ENCODE measurements at regions not wholly inside any gene's neighbourhood (a gene's known extent, or its start where the extent isn't known, plus 50 kb on each side); places are given as distances from the start of the nearest gene placed in this dataset.

DNA sequence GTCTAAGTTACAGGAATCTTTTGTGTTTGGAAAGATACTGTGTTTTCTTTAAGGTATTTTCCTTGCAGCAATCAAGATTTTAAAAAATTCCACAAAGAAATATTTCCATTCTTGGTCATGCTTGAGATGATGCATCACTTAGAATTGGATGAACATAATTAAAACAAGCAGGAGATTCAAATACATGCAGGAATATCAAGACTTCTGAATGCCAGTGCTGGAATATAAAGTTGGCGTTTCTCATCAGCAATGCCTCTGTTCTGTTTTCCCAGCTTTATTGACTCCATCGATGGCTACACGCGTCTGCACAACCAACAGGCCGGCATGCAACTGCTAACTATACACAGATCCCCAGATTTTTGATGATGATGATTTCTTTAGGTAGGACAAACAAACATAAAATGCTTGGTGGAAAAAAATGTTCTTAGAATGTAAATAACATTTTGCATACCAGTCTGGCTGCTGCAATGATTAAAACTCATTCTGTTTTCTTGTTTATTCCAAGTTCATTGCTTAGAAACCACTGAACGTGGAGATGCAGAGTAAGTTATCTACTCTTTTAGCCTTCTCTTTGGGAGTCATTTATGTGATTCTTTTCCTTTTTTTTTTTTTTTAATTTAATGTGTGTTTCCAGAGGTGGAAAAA lies 91.3 kb upstream of the FAM171A1 start:
- no peak for ATAC-seq
- no peaks in the 10 kb centered on the region for H3K9me3 Mint-ChIP-seq
- no peaks in the 10 kb centered on the region for H3K4me1 Mint-ChIP-seq
- H3K27ac Mint-ChIP-seq: no peak overlapping the region
- H3K36me3 Mint-ChIP-seq: no peaks in the 10 kb centered on the region
- H3K27me3 Mint-ChIP-seq: peaks cover 5% of the 10 kb centered on the region
- no peak overlapping the region for H3K4me3 Mint-ChIP-seq

DNA sequence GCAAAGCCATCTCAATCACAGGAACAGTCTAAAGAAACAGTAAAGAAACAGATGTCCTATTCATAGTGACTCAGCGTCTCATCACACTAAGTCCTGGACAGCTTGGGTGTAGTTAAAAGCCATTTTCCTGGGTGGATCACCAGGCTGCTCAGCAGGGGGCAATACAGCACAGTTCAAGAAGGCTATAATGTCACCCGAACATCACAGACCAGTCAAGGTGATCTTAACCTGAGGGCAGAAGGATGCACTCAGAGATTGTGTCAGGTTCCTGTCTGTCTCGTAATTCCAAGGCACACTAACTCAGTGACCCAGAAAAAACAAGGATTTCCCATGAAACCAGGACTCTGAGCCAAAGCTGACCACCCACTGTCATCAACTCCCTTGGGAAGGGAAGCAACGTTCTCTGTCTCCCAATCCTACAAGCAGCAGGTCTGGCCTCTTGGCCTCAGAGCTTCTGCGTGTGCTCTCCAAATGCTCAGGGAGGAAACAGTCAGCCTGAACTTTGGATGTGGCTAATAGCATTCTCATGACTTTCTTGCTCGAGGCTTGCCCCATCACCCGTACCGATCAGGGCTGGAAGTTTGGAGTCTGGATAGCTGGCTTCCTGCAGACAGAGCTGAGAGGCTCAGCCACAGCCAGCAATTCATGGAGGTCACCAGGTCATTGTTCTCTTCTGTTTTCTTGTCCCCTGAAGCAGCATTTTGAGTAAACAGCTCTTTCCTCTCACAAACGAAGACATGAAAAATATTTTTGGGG lies 90.4 kb upstream of the FAM171A1 start:
- Mint-ChIP-seq H3K27me3 (peaks cover 12% of the 10 kb centered on the region), H3K4me1 (no peaks in the 10 kb centered on the region), H3K4me3 (no peak overlapping the region), H3K27ac (no peak overlapping the region), H3K9me3 (no peaks in the 10 kb centered on the region), H3K36me3 (no peaks in the 10 kb centered on the region)
- ATAC-seq: no peak

DNA sequence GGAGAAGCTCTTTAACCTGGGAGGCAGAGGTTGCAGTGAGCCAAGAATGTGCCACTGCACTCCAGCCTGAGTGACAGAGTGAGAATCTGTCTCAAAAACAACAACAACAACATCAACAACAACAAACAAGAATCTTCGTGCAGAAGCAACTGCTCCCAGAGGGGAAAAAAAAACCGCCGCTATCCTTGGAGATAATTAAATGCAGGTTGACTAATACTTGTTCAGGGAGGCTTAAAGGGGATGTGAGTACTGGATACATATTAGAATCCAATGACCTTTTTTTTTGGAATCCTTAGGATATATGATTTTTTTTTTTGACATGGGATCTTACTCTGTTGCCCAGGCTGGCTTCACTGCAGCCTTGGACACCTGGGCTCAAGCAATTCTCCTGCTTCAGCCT lies 89.6 kb upstream of the FAM171A1 start:
- Mint-ChIP-seq H3K9me3 (no peaks in the 10 kb centered on the region), H3K36me3 (no peaks in the 10 kb centered on the region), H3K4me3 (no peak overlapping the region), H3K27ac (no peak overlapping the region), H3K4me1 (no peaks in the 10 kb centered on the region), H3K27me3 (peaks cover 12% of the 10 kb centered on the region)
- no peak for ATAC-seq

DNA sequence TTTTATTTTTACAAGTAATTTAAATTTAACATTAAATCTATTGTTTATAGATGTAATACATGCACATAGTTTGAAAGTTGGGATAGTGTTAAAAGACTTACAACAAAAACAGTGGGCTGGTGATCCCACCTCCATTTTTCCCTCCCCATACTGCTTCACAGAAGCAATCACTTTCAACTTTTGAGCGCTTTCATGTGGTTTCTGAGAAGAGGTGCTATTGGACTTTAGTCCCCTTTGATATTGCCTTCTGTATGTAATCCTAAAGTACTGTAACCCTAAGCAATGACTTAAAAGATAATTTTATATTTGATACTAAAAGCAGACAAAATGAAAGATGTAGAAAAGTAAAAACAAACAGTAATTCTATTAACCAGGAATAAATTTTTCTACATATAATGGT lies 88.1 kb upstream of the FAM171A1 start:
- no peaks in the 10 kb centered on the region for H3K36me3 Mint-ChIP-seq
- H3K4me3 Mint-ChIP-seq: no peak overlapping the region
- ATAC-seq: no peak
- no peak overlapping the region for H3K27ac Mint-ChIP-seq
- no peaks in the 10 kb centered on the region for H3K9me3 Mint-ChIP-seq
- H3K27me3 Mint-ChIP-seq: peaks cover 12% of the 10 kb centered on the region
- no peaks in the 10 kb centered on the region for H3K4me1 Mint-ChIP-seq

DNA sequence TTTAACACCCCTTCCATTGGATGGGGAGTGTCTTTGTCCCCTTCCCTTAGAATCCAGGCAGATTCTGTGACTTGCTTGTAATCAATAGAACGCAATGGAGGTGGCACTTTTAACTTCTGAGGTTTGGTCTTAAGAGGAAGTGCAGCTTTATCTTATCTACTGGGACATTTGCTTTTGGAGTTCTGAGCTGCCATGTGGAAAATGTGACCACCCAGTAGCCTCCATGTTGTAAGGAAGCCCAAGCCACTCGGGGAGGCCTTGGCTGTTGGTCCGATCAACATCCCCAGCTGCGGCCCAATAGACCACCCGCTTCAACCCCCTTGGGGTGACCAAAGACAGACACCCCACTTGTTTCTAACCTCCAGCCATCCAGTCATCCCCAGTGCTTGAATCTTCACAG lies 86.3 kb upstream of the FAM171A1 start:
- Mint-ChIP-seq H3K27me3 (peaks cover 16% of the 10 kb centered on the region), H3K4me1 (no peaks in the 10 kb centered on the region), H3K27ac (no peak overlapping the region), H3K4me3 (no peak overlapping the region), H3K9me3 (no peaks in the 10 kb centered on the region), H3K36me3 (no peaks in the 10 kb centered on the region)
- ATAC-seq: no peak

DNA sequence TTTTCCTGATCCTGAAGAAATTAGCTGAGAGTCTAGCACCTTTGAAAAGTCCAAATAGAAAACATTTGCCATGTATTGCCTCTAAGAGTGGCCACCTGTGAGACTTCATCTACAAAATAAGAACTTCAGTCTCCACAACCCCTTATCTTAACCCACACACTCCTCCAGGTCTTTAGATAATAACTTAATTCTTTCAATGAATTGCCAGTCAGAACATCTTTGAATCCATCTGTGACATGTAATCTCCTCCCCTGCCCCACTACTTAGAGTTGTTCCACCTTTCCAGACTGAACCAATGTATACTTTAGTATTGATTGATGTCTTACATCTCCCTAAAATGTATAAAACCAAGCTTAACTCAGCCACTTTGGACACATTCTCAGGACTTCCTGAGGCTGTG lies 84.4 kb upstream of the FAM171A1 start:
- Mint-ChIP-seq H3K27me3 (peaks cover 24% of the 10 kb centered on the region), H3K9me3 (no peaks in the 10 kb centered on the region), H3K4me3 (no peak overlapping the region), H3K27ac (no peak overlapping the region), H3K4me1 (no peaks in the 10 kb centered on the region), H3K36me3 (no peaks in the 10 kb centered on the region)
- ATAC-seq: no peak

DNA sequence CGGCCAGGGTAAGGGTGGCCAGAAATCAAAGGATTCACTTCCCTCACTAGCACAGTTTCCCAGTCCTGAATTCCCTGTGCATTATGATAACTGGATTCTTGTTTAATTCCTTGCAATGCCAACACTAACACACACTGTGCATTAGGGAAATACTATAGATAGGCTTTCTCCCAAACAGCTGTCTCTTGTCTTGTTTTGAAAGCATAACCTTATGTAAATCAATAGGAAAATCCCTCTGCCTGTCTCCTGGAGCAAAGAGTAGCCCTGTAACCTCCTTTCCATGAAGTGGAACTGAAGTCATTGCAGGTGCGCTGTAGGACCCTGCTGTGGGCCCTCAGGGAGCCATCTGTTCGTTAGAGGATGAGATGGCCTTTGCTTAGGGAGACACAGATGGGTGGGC lies 82.8 kb upstream of the FAM171A1 start:
- no peak overlapping the region for H3K4me3 Mint-ChIP-seq
- no peaks in the 10 kb centered on the region for H3K4me1 Mint-ChIP-seq
- no peaks in the 10 kb centered on the region for H3K36me3 Mint-ChIP-seq
- no peak for ATAC-seq
- peaks cover 24% of the 10 kb centered on the region for H3K27me3 Mint-ChIP-seq
- no peaks in the 10 kb centered on the region for H3K9me3 Mint-ChIP-seq
- no peak overlapping the region for H3K27ac Mint-ChIP-seq

DNA sequence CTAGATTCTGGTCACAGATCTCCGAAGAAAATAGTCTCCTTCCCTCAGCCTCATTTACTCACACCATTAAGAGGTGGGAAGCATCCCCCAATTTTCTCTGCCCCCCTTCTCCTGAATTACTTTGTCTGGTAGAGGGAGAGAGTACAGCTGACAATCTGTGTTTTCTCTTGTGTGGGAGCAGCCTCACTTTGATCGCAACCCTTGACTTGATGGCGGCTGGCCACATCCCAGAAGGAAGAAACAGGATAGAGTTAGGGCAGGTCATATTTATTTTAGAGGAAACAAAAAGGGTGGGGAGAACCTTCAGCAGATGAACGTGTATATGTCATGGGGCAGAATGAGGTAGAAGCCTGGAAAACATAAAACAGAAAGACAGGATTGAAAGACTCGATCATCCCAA lies 82.4 kb upstream of the FAM171A1 start:
- H3K27me3 Mint-ChIP-seq: peaks cover 24% of the 10 kb centered on the region
- no peaks in the 10 kb centered on the region for H3K36me3 Mint-ChIP-seq
- no peak overlapping the region for H3K4me3 Mint-ChIP-seq
- H3K27ac Mint-ChIP-seq: no peak overlapping the region
- H3K4me1 Mint-ChIP-seq: no peaks in the 10 kb centered on the region
- ATAC-seq: no peak
- no peaks in the 10 kb centered on the region for H3K9me3 Mint-ChIP-seq

DNA sequence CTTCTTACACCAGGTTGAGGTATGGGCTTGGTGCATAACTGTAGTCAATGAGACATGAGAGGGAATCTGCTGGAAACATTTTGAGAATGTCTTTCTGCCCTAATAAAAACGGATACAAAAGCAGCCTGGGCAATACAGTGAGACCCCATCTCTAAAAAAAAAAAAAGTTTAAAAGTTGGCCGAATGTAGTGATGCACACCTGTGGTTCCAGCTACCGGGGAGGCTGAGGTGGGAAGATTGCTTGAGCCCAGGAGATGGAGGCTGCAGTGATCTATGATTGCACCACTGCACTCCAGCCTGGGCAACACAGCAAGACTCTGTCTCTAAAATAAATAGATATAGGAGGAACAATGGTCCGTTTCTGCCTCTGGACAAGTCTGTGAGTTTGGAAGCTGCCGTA lies 81.5 kb upstream of the FAM171A1 start:
- ATAC-seq: no peak
- no peak overlapping the region for H3K27ac Mint-ChIP-seq
- H3K4me1 Mint-ChIP-seq: no peaks in the 10 kb centered on the region
- H3K9me3 Mint-ChIP-seq: no peaks in the 10 kb centered on the region
- H3K27me3 Mint-ChIP-seq: peaks cover 21% of the 10 kb centered on the region
- H3K36me3 Mint-ChIP-seq: no peaks in the 10 kb centered on the region
- H3K4me3 Mint-ChIP-seq: no peak overlapping the region

DNA sequence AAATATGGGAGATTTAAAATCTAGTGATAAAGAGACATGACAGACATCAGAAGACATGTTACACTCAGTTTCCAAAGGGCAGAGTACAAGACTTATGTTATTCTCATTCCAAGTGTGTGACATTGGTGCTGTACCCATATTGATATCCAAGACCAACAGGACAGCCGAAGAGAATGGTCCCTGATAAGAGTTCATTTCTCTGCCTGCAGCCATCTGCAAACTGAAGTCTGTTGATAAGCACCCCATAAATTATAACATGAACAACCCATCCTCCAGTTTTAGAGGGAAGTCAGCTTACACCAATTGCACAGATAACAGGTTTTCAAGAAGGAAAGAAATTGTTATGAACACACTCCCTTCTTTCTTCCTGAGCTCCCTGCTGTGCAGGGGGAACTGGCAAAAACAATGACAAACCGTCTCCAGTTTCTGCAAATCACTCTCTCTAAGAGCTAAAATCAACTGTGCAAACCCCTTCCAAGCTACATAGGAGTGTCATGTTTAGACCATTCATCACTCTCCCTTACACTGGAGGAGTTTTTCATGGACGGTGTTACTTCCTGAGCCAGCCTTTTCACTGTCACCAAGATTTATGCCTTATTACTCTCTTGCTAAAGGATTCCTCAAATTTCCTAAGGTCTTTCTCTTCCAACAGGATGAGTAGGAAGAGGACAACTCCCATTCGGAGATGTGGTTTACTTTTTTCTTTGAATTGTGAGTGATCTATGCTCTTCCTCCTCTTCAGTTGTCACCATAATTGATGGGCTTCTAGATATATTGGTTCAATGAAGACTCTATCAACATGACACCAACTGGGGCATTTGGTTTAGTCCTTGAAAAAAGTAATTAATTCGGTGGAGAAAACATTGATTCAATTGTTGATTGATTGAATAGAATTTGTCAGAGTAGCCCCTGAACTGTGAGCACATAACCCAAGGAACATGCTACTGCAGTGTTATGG lies 80.3 kb upstream of the FAM171A1 start:
- Mint-ChIP-seq H3K27ac (no peak overlapping the region), H3K4me1 (no peaks in the 10 kb centered on the region), H3K36me3 (no peaks in the 10 kb centered on the region), H3K27me3 (peaks cover 12% of the 10 kb centered on the region), H3K4me3 (no peak overlapping the region), H3K9me3 (no peaks in the 10 kb centered on the region)
- no peak for ATAC-seq

DNA sequence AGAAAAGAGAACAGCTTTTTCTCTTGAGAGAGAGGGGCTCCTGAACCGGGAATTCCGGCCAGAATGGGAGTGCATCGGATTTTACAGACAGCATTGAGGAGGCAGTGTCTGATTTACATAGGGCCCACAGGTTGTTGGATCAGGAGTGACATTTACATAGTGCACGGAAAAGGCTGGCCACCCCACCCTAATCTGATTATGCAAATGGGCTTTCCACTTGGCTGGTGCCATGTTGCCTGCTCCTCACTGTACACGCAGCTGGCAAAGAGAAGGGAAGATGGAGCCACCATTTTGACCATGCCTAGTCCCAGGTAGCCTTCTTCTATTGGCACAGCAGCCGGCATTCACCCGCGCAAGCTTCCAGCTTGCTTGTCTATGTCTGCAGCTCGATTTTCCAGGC lies 77.5 kb upstream of the FAM171A1 start:
- Mint-ChIP-seq H3K4me3 (no peak overlapping the region), H3K4me1 (no peaks in the 10 kb centered on the region), H3K27ac (no peak overlapping the region), H3K36me3 (no peaks in the 10 kb centered on the region), H3K27me3 (peaks cover 12% of the 10 kb centered on the region), H3K9me3 (no peaks in the 10 kb centered on the region)
- no peak for ATAC-seq

DNA sequence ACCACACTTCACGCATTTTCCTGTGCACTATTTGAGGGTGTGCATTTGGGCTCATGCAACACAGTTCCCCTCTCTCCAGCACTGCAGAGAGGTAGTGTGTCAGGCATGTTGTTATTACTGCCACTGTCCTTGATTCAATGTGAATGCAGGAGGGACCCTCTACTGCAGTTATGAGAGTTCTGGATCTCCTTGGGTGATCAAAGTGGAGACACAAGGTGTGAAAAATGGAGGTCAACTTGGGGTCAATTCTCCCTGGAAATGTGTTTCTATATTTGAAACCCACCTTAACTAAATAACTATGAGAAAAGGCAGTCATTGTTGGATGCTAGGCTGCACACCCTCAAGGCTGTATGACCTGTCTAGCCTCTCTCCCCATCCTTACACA lies 73.9 kb upstream of the FAM171A1 start:
- no peak overlapping the region for H3K27ac Mint-ChIP-seq
- ATAC-seq: no peak
- H3K36me3 Mint-ChIP-seq: no peaks in the 10 kb centered on the region
- H3K9me3 Mint-ChIP-seq: no peaks in the 10 kb centered on the region
- H3K27me3 Mint-ChIP-seq: peaks cover 8% of the 10 kb centered on the region
- H3K4me3 Mint-ChIP-seq: no peak overlapping the region
- H3K4me1 Mint-ChIP-seq: no peaks in the 10 kb centered on the region

DNA sequence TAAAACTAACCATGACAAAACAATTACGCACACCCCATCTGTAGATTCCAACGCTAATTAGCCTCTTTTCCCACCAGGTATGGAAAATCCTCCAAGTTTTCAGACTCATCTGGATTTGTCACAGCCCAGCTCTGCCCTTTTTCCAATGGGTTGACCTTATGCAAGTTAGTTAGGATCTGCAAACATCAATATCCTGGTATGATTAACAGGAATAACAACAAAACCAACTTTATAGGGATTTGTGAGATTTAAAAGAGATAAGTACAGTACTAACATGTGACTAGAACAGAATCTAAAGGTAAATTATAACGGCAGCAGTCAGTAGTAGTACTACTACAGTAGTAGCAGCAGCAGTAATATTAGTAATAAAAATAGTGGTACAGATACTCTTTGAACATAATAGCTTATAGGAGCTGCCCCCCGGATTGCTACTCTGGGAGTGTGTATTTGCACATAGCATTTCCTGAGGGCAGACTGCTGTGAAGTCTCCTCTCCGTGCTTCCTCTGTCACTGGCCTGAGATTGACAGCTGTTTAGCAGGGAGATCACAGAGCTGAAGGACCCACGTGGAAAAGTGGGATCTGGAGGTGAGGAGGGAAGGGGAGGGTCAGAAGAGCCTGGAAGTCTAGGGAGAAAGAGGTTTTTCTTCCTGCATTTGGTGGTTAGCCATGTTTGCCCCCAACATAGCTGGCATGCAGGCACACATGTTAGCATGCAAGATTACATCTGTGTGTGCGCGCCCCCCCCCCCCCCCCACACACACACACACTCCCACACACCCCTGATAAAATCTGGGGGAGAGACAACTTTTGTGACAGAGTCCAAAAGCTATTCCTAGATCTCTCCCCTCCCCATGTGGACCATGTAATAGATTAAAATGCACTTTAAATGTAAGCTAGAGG lies 73.3 kb upstream of the FAM171A1 start:
- Mint-ChIP-seq H3K4me1 (peaks cover 4% of the 10 kb centered on the region), H3K27me3 (peaks cover 14% of the 10 kb centered on the region), H3K27ac (no peak overlapping the region), H3K36me3 (no peaks in the 10 kb centered on the region), H3K9me3 (no peaks in the 10 kb centered on the region), H3K4me3 (no peak overlapping the region)
- ATAC-seq: no peak

DNA sequence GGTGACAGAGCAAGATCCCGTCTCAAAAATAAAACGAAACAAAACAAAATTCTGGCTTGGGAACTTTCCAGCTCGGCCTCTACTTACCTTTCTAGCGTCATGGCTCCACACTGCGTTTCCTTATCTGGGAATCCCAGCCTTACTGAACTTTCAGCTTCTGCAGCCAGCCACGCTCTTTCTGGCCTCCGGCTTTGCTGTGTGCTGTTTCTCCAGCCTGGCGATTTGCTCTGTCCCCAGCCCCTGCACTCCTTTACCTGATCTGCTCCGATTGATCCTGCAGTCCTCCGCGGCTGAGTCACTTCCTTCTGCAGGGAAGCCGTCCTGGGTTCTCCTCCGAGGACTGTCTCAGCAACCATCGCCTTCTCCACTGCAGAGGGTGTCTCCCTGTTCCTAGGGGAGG lies 71.0 kb upstream of the FAM171A1 start:
- no peaks in the 10 kb centered on the region for H3K36me3 Mint-ChIP-seq
- peaks cover 16% of the 10 kb centered on the region for H3K27me3 Mint-ChIP-seq
- H3K27ac Mint-ChIP-seq: no peak overlapping the region
- no peaks in the 10 kb centered on the region for H3K9me3 Mint-ChIP-seq
- no peak for ATAC-seq
- H3K4me3 Mint-ChIP-seq: no peak overlapping the region
- peaks cover 5% of the 10 kb centered on the region for H3K4me1 Mint-ChIP-seq

Measured in stimulated activated memory B cell treated with anti-CD40 and anti-IgM and Interleukin-4, amounts not matched to agents 10 μg/mL and 1 μg/mL and 100 μg/mL, for 72 hours (primary cell).